NB4 (cell line): ENCODE measurements at regions not wholly inside any gene's neighbourhood (a gene's known extent, or its start where the extent isn't known, plus 50 kb on each side); places are given as distances from the start of the nearest gene placed in this dataset.

Experiments
- CTCF ChIP-seq: IDR thresholded peaks from one replicate; pipeline ENCODE4 v1.5.1; 2012; ENCODE audit warnings: low read depth, low read length
- MAX ChIP-seq: IDR thresholded peaks from 2 replicates; pipeline ENCODE4 v1.6.1; 2011; ENCODE audit warnings: low read depth, low read length
- POLR2A ChIP-seq: IDR thresholded peaks from 2 replicates; pipeline ENCODE4 v1.6.1; 2011; ENCODE audit warnings: mild to moderate bottlenecking; ENCODE audit not compliant: insufficient read length; ENCODE audit errors: extremely low read depth

- TF ChIP-seq CTCF (no peak), MAX (no peak), POLR2A (no peak)
Measured at GRCh38 chr2:157032017-157032416, 225.5 kb upstream of the GALNT5 start.
